ENCODE measurements at regions not wholly inside any gene's neighbourhood (a gene's known extent, or its start where the extent isn't known, plus 50 kb on each side); places are given as distances from the start of the nearest gene placed in this dataset.

- TF ChIP-seq CTCF (IDR thresholded peaks at IDR 0.05) = no peak
- FAIRE-seq (no peak), ATAC-seq (no peak), DNase-seq (no peak)
- no peaks in the 10 kb centered on the region for H3K36me3 ChIP-seq
- no peak overlapping the region for H3K27ac ChIP-seq
- no peaks in the 10 kb centered on the region for H3K27me3 ChIP-seq
- intact Hi-C loops (cut with DNase I) = no loop called here
- 85 to 90% methylated on average over 2 of the region's 2 CpGs for WGBS, 2 donors
- no peaks in the 10 kb centered on the region for H3K4me1 ChIP-seq
- H3K9me3 ChIP-seq = no peaks in the 10 kb centered on the region
- H3K4me3 ChIP-seq = no peak overlapping the region
These were observed 331.2 kb downstream of the ACTR3B start for GRCh38 chr7:153090764-153091163.

GRCh38 chr7:153091477-153091876, 331.9 kb downstream of the ACTR3B start:
- intact Hi-C loops (cut with DNase I) = no loop called here
- Histone ChIP-seq H3K4me3 (no peak overlapping the region), H3K9me3 (no peaks in the 10 kb centered on the region), H3K27me3 (no peaks in the 10 kb centered on the region), H3K4me1 (no peaks in the 10 kb centered on the region), H3K36me3 (no peaks in the 10 kb centered on the region), H3K27ac (no peak overlapping the region)
- FAIRE-seq = no peak
- ATAC-seq = no peak
- 69 to 73% methylated on average over 13 of the region's 13 CpGs for WGBS, 2 donors
- DNase-seq = no peak
- TF ChIP-seq CTCF (IDR thresholded peaks at IDR 0.05) = no peak

GRCh38 chr7:153097511-153098201, 338.1 kb downstream of the ACTR3B start:
- DNase-seq = no peak
- Histone ChIP-seq H3K27me3 (no peaks in the 10 kb centered on the region), H3K4me3 (no peak overlapping the region), H3K27ac (no peak overlapping the region), H3K9me3 (no peaks in the 10 kb centered on the region), H3K4me1 (no peaks in the 10 kb centered on the region), H3K36me3 (no peaks in the 10 kb centered on the region)
- WGBS, 2 donors = 76% methylated on average over 8 of the region's 8 CpGs
- intact Hi-C loops (cut with DNase I) = no loop called here
- TF ChIP-seq CTCF (IDR thresholded peaks at IDR 0.05) = no peak
- ATAC-seq = no peak
- no peak for FAIRE-seq

- Histone ChIP-seq H3K36me3 (no peaks in the 10 kb centered on the region), H3K27me3 (no peaks in the 10 kb centered on the region), H3K27ac (no peak overlapping the region), H3K4me1 (no peaks in the 10 kb centered on the region), H3K9me3 (no peaks in the 10 kb centered on the region), H3K4me3 (no peak overlapping the region)
- ATAC-seq (no peak), DNase-seq (no peak), FAIRE-seq (no peak)
- no peak for TF ChIP-seq CTCF (IDR thresholded peaks at IDR 0.05)
- WGBS, 2 donors = 76 to 80% methylated on average over 8 of the region's 8 CpGs
- intact Hi-C loops (cut with DNase I) = no loop called here
These were observed 339.7 kb downstream of the ACTR3B start for GRCh38 chr7:153099235-153099634.

GRCh38 chr7:153100691-153101237, 341.2 kb downstream of the ACTR3B start:
- no peak for TF ChIP-seq CTCF (IDR thresholded peaks at IDR 0.05)
- 70 to 77% methylated on average over 11 of the region's 11 CpGs for WGBS, 2 donors
- Histone ChIP-seq H3K36me3 (no peaks in the 10 kb centered on the region), H3K27me3 (no peaks in the 10 kb centered on the region), H3K27ac (no peak overlapping the region), H3K4me1 (no peaks in the 10 kb centered on the region), H3K9me3 (no peaks in the 10 kb centered on the region), H3K4me3 (no peak overlapping the region)
- ATAC-seq (no peak), DNase-seq (no peak), FAIRE-seq (no peak)
- intact Hi-C loops (cut with DNase I) = no loop called here

Data from pancreas (tissue), 10 donors.